Loucy (cell line): ENCODE measurements at regions not wholly inside any gene's neighbourhood (a gene's known extent, or its start where the extent isn't known, plus 50 kb on each side); places are given as distances from the start of the nearest gene placed in this dataset.

Experiments used
- H2AFZ ChIP-seq: fragments of 200-600 bp; sonication (generic); 2 replicates; pipeline ENCODE4 v1.6.0; 2016; ENCODE audit warnings: antibody characterized with exemption, mild to moderate bottlenecking, low read length, moderate library complexity
- H3F3A ChIP-seq: fragments of 200-600 bp; 2 replicates; pipeline ENCODE4 v1.6.0; 2016; ENCODE audit warnings: antibody characterized with exemption, low read depth, mild to moderate bottlenecking
- H3K27me3 ChIP-seq: fragments of 200-600 bp; sonication (generic); 2 replicates; pipeline ENCODE4 v1.6.1; 2014; ENCODE audit warnings: low read length, mild to moderate bottlenecking; ENCODE audit not compliant: insufficient read depth, poor library complexity, severe bottlenecking
- H3K36me3 ChIP-seq: fragments of 200-600 bp; sonication (generic); 2 replicates; pipeline ENCODE4 v1.6.1; 2016; ENCODE audit warnings: low read length; ENCODE audit not compliant: insufficient read depth
- H3K4me1 ChIP-seq: fragments of 200-600 bp; sonication (generic); 2 replicates; pipeline ENCODE4 v1.5.1; 2014; ENCODE audit warnings: low read length, mild to moderate bottlenecking; ENCODE audit not compliant: insufficient read depth, poor library complexity, severe bottlenecking
- H3K4me2 ChIP-seq: fragments of 200-600 bp; sonication (generic); 2 replicates; pipeline ENCODE4 v1.6.0; 2014; ENCODE audit warnings: antibody characterized with exemption, low read length, low read depth, mild to moderate bottlenecking; ENCODE audit not compliant: poor library complexity, severe bottlenecking
- H3K4me3 ChIP-seq: fragments of 200-600 bp; sonication (generic); 2 replicates; pipeline ENCODE4 v1.5.1; 2014; ENCODE audit warnings: low read length, mild to moderate bottlenecking, mixed read lengths; ENCODE audit not compliant: poor library complexity, severe bottlenecking
- H3K79me2 ChIP-seq: fragments of 200-600 bp; sonication (generic); 2 replicates; pipeline ENCODE4 v1.6.1; 2014; ENCODE audit warnings: low read length; ENCODE audit not compliant: insufficient read depth
- H3K9ac ChIP-seq: fragments of 200-600 bp; sonication (generic); 2 replicates; pipeline ENCODE4 v1.6.0; 2014; ENCODE audit warnings: mild to moderate bottlenecking, low read depth, low read length, moderate library complexity; ENCODE audit not compliant: poor library complexity, severe bottlenecking
- H3K9me2 ChIP-seq: fragments of 200-600 bp; sonication (generic); replicated peaks from 2 replicates; pipeline ENCODE4 v1.6.1; 2016; ENCODE audit warnings: low read depth, low read length, mixed read lengths
- H3K9me3 ChIP-seq: fragments of 200-600 bp; sonication (generic); 2 replicates; pipeline ENCODE4 v1.6.1; 2014; ENCODE audit warnings: mild to moderate bottlenecking, antibody characterized with exemption, low read length, low read depth; ENCODE audit not compliant: insufficient read depth
- H4K20me1 ChIP-seq: fragments of 200-600 bp; sonication (generic); 2 replicates; pipeline ENCODE4 v1.6.0; 2014; ENCODE audit warnings: antibody characterized with exemption, low read length, mild to moderate bottlenecking; ENCODE audit not compliant: insufficient read depth, poor library complexity, severe bottlenecking
- CTCF ChIP-seq: fragments of 200-600 bp; sonication (generic); conservative IDR thresholded peaks from 2 replicates; pipeline ENCODE4 v1.5.1; 2014; ENCODE audit warnings: mild to moderate bottlenecking, antibody characterized with exemption, low read length
- EZH2phosphoT487 ChIP-seq: fragments of 200-600 bp; IDR thresholded peaks from 2 replicates; pipeline ENCODE4 v1.6.1; 2018; ENCODE audit warnings: antibody characterized with exemption, mild to moderate bottlenecking, moderate library complexity, borderline replicate concordance

GRCh38 chr18:71405169-71405809 lies 1116.4 kb downstream of the SOCS6 start:
- H4K20me1 ChIP-seq = no peaks in the 10 kb centered on the region
- no peaks in the 10 kb centered on the region for H3F3A ChIP-seq
- no peak overlapping the region for H3K4me3 ChIP-seq
- H3K27me3 ChIP-seq = no peaks in the 10 kb centered on the region
- no peak overlapping the region for H3K9ac ChIP-seq
- no peaks in the 10 kb centered on the region for H3K79me2 ChIP-seq
- no peak overlapping the region for H2AFZ ChIP-seq
- H3K4me2 ChIP-seq = no peak overlapping the region
- H3K9me2 ChIP-seq = no peaks in the 10 kb centered on the region
- TF ChIP-seq EZH2phosphoT487 = no peak
- TF ChIP-seq CTCF = no peak
- H3K4me1 ChIP-seq = no peaks in the 10 kb centered on the region
- no peaks in the 10 kb centered on the region for H3K36me3 ChIP-seq
- no peaks in the 10 kb centered on the region for H3K9me3 ChIP-seq

- Histone ChIP-seq H3K4me1 (no peaks in the 10 kb centered on the region), H3K79me2 (no peaks in the 10 kb centered on the region), H3K36me3 (no peaks in the 10 kb centered on the region), H2AFZ (no peak overlapping the region), H3K9me2 (no peaks in the 10 kb centered on the region), H3K4me2 (no peak overlapping the region), H3K27me3 (no peaks in the 10 kb centered on the region), H3K9ac (no peak overlapping the region), H3K4me3 (no peak overlapping the region), H3K9me3 (no peaks in the 10 kb centered on the region), H3F3A (no peaks in the 10 kb centered on the region), H4K20me1 (no peaks in the 10 kb centered on the region)
- TF ChIP-seq CTCF (no peak), EZH2phosphoT487 (no peak)
Measured at GRCh38 chr18:71403501-71403900, 1114.7 kb downstream of the SOCS6 start.

GRCh38 chr18:71398531-71398930 lies 1109.7 kb downstream of the SOCS6 start:
- no peaks in the 10 kb centered on the region for H3K79me2 ChIP-seq
- H2AFZ ChIP-seq = no peak overlapping the region
- H3K4me2 ChIP-seq = no peak overlapping the region
- no peaks in the 10 kb centered on the region for H3K9me3 ChIP-seq
- H3F3A ChIP-seq = no peaks in the 10 kb centered on the region
- no peaks in the 10 kb centered on the region for H3K27me3 ChIP-seq
- H4K20me1 ChIP-seq = no peaks in the 10 kb centered on the region
- H3K9me2 ChIP-seq = no peaks in the 10 kb centered on the region
- no peak overlapping the region for H3K4me3 ChIP-seq
- H3K4me1 ChIP-seq = no peaks in the 10 kb centered on the region
- TF ChIP-seq CTCF (peak; percentile 46), EZH2phosphoT487 (no peak)
- H3K9ac ChIP-seq = no peak overlapping the region
- no peaks in the 10 kb centered on the region for H3K36me3 ChIP-seq
